ENCODE measurements at regions not wholly inside any gene's neighbourhood (a gene's known extent, or its start where the extent isn't known, plus 50 kb on each side); places are given as distances from the start of the nearest gene placed in this dataset.
A peak's percentile ranks its signal among the peaks of the same experiment; 100 is the strongest.

GRCh38 chr1:168631671-168632400, 55.4 kb downstream of the XCL1 start:
- no peak for DNase-seq

GRCh38 chr1:168634951-168635532, 58.6 kb downstream of the XCL1 start:
- no peak for DNase-seq

GRCh38 chr1:168636200-168636599, 59.8 kb downstream of the XCL1 start:
- DNase-seq, result no peak

- DNase-seq, result peak; percentile 7 to 40
Observed at GRCh38 chr1:168636642-168637111, 60.3 kb downstream of the XCL1 start.

- DNase-seq, result peak; percentile 14 to 39
Observed at GRCh38 chr1:168637350-168637991, 61.1 kb downstream of the XCL1 start.

- DNase-seq, result no peak
Observed at GRCh38 chr1:168638884-168639283, 62.5 kb downstream of the XCL1 start.

- no peak for DNase-seq
Observed at GRCh38 chr1:168640182-168640581, 63.8 kb downstream of the XCL1 start.

- no peak for DNase-seq
Observed at GRCh38 chr1:168640836-168641235, 64.4 kb downstream of the XCL1 start.

GRCh38 chr1:168643152-168643551, 66.7 kb downstream of the XCL1 start:
- no peak for DNase-seq
